Liver (tissue), 8 donors: ENCODE measurements at regions not wholly inside any gene's neighbourhood (a gene's known extent, or its start where the extent isn't known, plus 50 kb on each side); places are given as distances from the start of the nearest gene placed in this dataset.

Experiments
- DNase-seq: peaks from one replicate; pipeline ENCODE4 v3.0.0-alpha.2; 2017; ENCODE audit warnings: low spot score
- H3K27ac ChIP-seq, 2 donors: one replicate each; pipeline ENCODE4 v1.7.0; 2013; ENCODE audit warnings: inconsistent platforms in 2 of 2, low read length in 2 of 2, control low read depth in 1 of 2, low read depth in 1 of 2, mild to moderate bottlenecking in 1 of 2
- H3K27me3 ChIP-seq, 4 donors: one replicate each; pipeline versions ENCODE4 v1.6.1 to v1.7.0; 2013; ENCODE audit warnings: low read length in 3 of 4, inconsistent platforms in 1 of 4, mild to moderate bottlenecking in 1 of 4, moderate library complexity in 1 of 4; ENCODE audit not compliant: control insufficient read depth in 4 of 4, insufficient read depth in 4 of 4
- H3K36me3 ChIP-seq, 4 donors: one replicate each; pipeline versions ENCODE4 v1.6.1 to v1.7.0; 2013; ENCODE audit warnings: low read length in 3 of 4, mild to moderate bottlenecking in 3 of 4, low read depth in 1 of 4, moderate library complexity in 1 of 4; ENCODE audit not compliant: control insufficient read depth in 4 of 4, insufficient read depth in 3 of 4
- H3K4me1 ChIP-seq, 4 donors: one replicate each; pipeline versions ENCODE4 v1.6.1 to v1.7.0; 2013; ENCODE audit warnings: low read length in 3 of 4, mild to moderate bottlenecking in 3 of 4, moderate library complexity in 1 of 4; ENCODE audit not compliant: control insufficient read depth in 4 of 4, insufficient read depth in 4 of 4
- H3K4me3 ChIP-seq, 3 donors: one replicate each; pipeline versions ENCODE4 v1.6.1 to v1.7.0; 2013; ENCODE audit warnings: low read length in 3 of 3, control low read depth in 1 of 3, low read depth in 1 of 3, mild to moderate bottlenecking in 1 of 3
- H3K9ac ChIP-seq, 2 donors: one replicate each; pipeline ENCODE4 v1.7.0; 2013; ENCODE audit warnings: low read length in 2 of 2, mild to moderate bottlenecking in 2 of 2, moderate library complexity in 2 of 2, control low read depth in 1 of 2, low read depth in 1 of 2
- H3K9me3 ChIP-seq, 4 donors: one replicate each; pipeline versions ENCODE4 v1.6.1 to v1.7.0; 2013; ENCODE audit warnings: low read length in 3 of 4; ENCODE audit not compliant: control insufficient read depth in 4 of 4
- ATF3 ChIP-seq: IDR thresholded peaks from 2 replicates; pipeline ENCODE4 v1.6.1; 2016; ENCODE audit warnings: antibody characterized with exemption
- CTCF ChIP-seq: fragments of 150-350 bp; IDR thresholded peaks from 2 replicates; pipeline ENCODE4 v1.5.1; 2017; ENCODE audit warnings: improper control_type of control experiment, low read depth, low read length; ENCODE audit not compliant: missing input control
- EGR1 ChIP-seq, 2 donors: IDR thresholded peaks; 2 replicates each; pipeline ENCODE4 v1.6.1; 2016 to 2018; ENCODE audit warnings: antibody characterized with exemption in 2 of 2, low read depth in 2 of 2
- FOXA1 ChIP-seq: IDR thresholded peaks from 2 replicates; pipeline ENCODE4 v1.6.1; 2016; ENCODE audit warnings: antibody characterized with exemption
- FOXA2 ChIP-seq: IDR thresholded peaks from 2 replicates; pipeline ENCODE4 v1.6.1; 2016; ENCODE audit warnings: antibody characterized with exemption
- GABPA ChIP-seq, 2 donors: IDR thresholded peaks in 1 of 2; conservative IDR thresholded peaks in 1 of 2; 2 replicates each; pipeline ENCODE4 v1.6.1; 2016; ENCODE audit warnings: antibody characterized with exemption in 2 of 2, mild to moderate bottlenecking in 1 of 2, moderate library complexity in 1 of 2
- HNF4A ChIP-seq, 2 donors: conservative IDR thresholded peaks; 2 replicates each; pipeline ENCODE4 v1.6.1; 2016; ENCODE audit warnings: antibody characterized with exemption in 2 of 2, mild to moderate bottlenecking in 2 of 2
- HNF4G ChIP-seq: IDR thresholded peaks from 2 replicates; pipeline ENCODE4 v1.6.1; 2016; ENCODE audit warnings: antibody characterized with exemption
- JUND ChIP-seq, 2 donors: IDR thresholded peaks; 2 replicates each; pipeline ENCODE4 v1.6.1; 2016; ENCODE audit warnings: antibody characterized with exemption in 2 of 2
- MAX ChIP-seq: IDR thresholded peaks from 2 replicates; pipeline ENCODE4 v1.6.1; 2016; ENCODE audit warnings: antibody characterized with exemption
- NR2F2 ChIP-seq: IDR thresholded peaks from 2 replicates; pipeline ENCODE4 v1.6.1; 2016; ENCODE audit warnings: antibody characterized with exemption
- RAD21 ChIP-seq, 2 donors: IDR thresholded peaks; 2 replicates each; pipeline ENCODE4 v1.6.1; 2016; ENCODE audit warnings: antibody characterized with exemption in 2 of 2, mild to moderate bottlenecking in 2 of 2
- REST ChIP-seq: IDR thresholded peaks from 2 replicates; pipeline ENCODE4 v1.6.1; 2016; ENCODE audit warnings: antibody characterized with exemption, mild to moderate bottlenecking
- RXRA ChIP-seq, 2 donors: IDR thresholded peaks; 2 replicates each; pipeline ENCODE4 v1.6.1; 2017 to 2018; ENCODE audit warnings: antibody characterized with exemption in 2 of 2, mild to moderate bottlenecking in 1 of 2
- SP1 ChIP-seq: IDR thresholded peaks from 2 replicates; pipeline ENCODE4 v1.6.1; 2018; ENCODE audit warnings: antibody characterized with exemption, mild to moderate bottlenecking
- TAF1 ChIP-seq: conservative IDR thresholded peaks from 2 replicates; pipeline ENCODE4 v1.6.1; 2016; ENCODE audit warnings: antibody characterized with exemption, mild to moderate bottlenecking
- YY1 ChIP-seq: IDR thresholded peaks from 2 replicates; pipeline ENCODE4 v1.6.1; 2016; ENCODE audit warnings: antibody characterized with exemption, mild to moderate bottlenecking
- ZBTB33 ChIP-seq: IDR thresholded peaks from 2 replicates; pipeline ENCODE4 v1.6.1; 2016; ENCODE audit warnings: antibody characterized with exemption
- WGBS: extraction: QIAGEN DNeasy Blood & Tissue Kit; methylation state at CpG from one replicate; pipeline ENCODE4 v1.1.7; 2013; 5-methylcytosine and 5-hydroxymethylcytosine counted together
- donor health status: healthy.
- donor health status: healthy.
- donor health status: healthy.
- donor health status: healthy.
- donor health status: healthy.

GRCh38 chr6:167760979-167761793 lies 65.5 kb upstream of the AFDN start:
- WGBS = 35% methylated on average over 18 of the region's 18 CpGs
- no peaks in the 10 kb centered on the region for H3K27me3 ChIP-seq
- no peak for DNase-seq
- peak overlapping the region; percentile 72 for H3K27ac ChIP-seq
- no peak overlapping the region for H3K4me3 ChIP-seq
- no peak overlapping the region for H3K9ac ChIP-seq
- no peaks in the 10 kb centered on the region for H3K36me3 ChIP-seq
- no peaks in the 10 kb centered on the region for H3K9me3 ChIP-seq
- peaks cover 18 to 49% (median 36%) of the 10 kb centered on the region in 4 donors for H3K4me1 ChIP-seq
- peak; percentile 93 to 97 for TF ChIP-seq HNF4A (conservative IDR thresholded peaks at IDR 0.05)
- peak; percentile 80 for TF ChIP-seq SP1
- peak; percentile 92 for TF ChIP-seq MAX
- TF ChIP-seq ZBTB33 = no peak
- TF ChIP-seq ATF3 = no peak
- TF ChIP-seq FOXA2 = peak; percentile 33
- no peak for TF ChIP-seq CTCF
- TF ChIP-seq EGR1 (IDR thresholded peaks at IDR 0.05; ENCODE audit: low read depth in 2 of 2) = peak in 1 of 2 donors; percentile 33
- TF ChIP-seq GABPA (IDR thresholded peaks at IDR 0.05 in 1 of 2, conservative IDR thresholded peaks at IDR 0.05 in 1 of 2) = peak in 1 of 2 donors; percentile 40
- peak; percentile 83 for TF ChIP-seq FOXA1
- TF ChIP-seq REST = peak; percentile 76
- TF ChIP-seq RAD21 (IDR thresholded peaks at IDR 0.05) = peak; percentile 61 to 65
- TF ChIP-seq NR2F2 = peak; percentile 100
- peak; percentile 89 to 97 for TF ChIP-seq RXRA (IDR thresholded peaks at IDR 0.05)
- peak; percentile 79 for TF ChIP-seq HNF4G
- peak; percentile 18 for TF ChIP-seq TAF1
- peak; percentile 85 for TF ChIP-seq YY1
- TF ChIP-seq JUND (IDR thresholded peaks at IDR 0.05) = peak in 1 of 2 donors; percentile 71
